ENCODE measurements at regions not wholly inside any gene's neighbourhood (a gene's known extent, or its start where the extent isn't known, plus 50 kb on each side); places are given as distances from the start of the nearest gene placed in this dataset.

- TF ChIP-seq CTCF (IDR thresholded peaks at IDR 0.05; ENCODE audit: insufficient read depth, low read length, poor library complexity, severe bottlenecking) (no peak), EZH2phosphoT487 (conservative IDR thresholded peaks at IDR 0.05; ENCODE audit: low read length) (no peak)
Observed at GRCh38 chr4:162450531-162451035, 286.8 kb upstream of the FSTL5 start.

Measured in SU-DHL-6 (cell line).